ENCODE measurements at regions not wholly inside any gene's neighbourhood (a gene's known extent, or its start where the extent isn't known, plus 50 kb on each side); places are given as distances from the start of the nearest gene placed in this dataset.

DNA sequence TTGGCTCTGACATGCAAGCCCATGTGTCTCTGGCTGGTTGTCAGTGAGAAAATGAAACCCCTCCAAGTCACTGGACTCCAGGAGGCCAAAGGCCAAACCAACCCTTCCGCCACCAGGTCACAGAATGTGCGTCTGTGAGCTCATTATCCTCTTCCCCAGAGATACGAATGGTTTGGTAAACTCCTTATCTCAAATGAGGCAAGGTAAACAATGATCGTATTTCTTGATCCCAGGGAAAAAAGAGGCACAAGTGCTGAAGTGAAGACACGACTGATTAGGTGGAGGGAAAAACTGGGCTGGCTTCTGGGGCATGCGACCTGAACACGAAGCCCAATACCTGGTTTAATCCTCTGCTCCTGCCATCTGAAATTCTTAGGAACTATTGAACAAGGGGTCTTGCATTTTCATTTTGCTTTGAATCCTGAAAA, 70.6 kb upstream of the ARID5B start:
- ATAC-seq (no peak), DNase-seq (no peak)
- no peak for TF ChIP-seq CTCF (IDR thresholded peaks at IDR 0.05)
- intact Hi-C loops (cut with DNase I) = no loop called here
- Histone ChIP-seq H3K27ac (no peak overlapping the region), H3K36me3 (no peaks in the 10 kb centered on the region), H3K9me3 (no peaks in the 10 kb centered on the region), H3K4me1 (peaks cover 18% of the 10 kb centered on the region), H3K4me3 (no peak overlapping the region), H3K27me3 (no peaks in the 10 kb centered on the region)

DNA sequence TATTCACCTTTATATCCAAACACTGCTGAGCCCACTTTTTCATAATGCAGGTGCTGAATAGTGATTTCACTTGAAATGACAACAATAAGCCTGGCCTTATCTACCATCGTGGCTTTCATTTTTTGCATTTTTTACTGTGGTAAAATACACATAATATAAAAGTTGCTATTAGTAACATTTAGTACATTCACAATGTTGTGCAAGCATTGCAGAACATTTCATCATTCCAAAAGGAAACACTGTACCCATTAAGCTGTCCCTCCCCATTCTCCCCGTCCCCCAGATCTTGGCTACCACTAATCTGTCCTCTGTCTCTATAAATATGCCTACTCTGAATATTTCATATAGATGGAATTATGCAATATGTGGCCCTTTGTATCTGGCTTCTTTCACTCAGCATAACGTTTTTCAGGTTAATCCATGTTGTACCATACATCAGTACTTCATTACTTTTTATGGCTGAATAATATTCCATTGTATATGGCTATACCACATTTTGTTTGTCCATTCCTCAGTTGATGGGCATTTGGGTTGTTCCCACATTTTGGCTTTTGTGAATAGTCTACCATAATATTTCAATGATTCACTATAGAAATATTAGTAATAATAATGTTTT, 68.5 kb upstream of the ARID5B start:
- no peaks in the 10 kb centered on the region for H3K9me3 ChIP-seq
- no peak overlapping the region for H3K27ac ChIP-seq
- H3K27me3 ChIP-seq = no peaks in the 10 kb centered on the region
- intact Hi-C loops (cut with DNase I) = no loop called here
- DNase-seq (no peak), ATAC-seq (peak; percentile 32)
- peaks cover 32% of the 10 kb centered on the region for H3K4me1 ChIP-seq
- no peaks in the 10 kb centered on the region for H3K36me3 ChIP-seq
- no peak for TF ChIP-seq CTCF (IDR thresholded peaks at IDR 0.05)
- H3K4me3 ChIP-seq = no peak overlapping the region

- no peak for TF ChIP-seq CTCF (IDR thresholded peaks at IDR 0.05)
- intact Hi-C loops (cut with DNase I) = no loop called here
- Histone ChIP-seq H3K9me3 (no peaks in the 10 kb centered on the region), H3K36me3 (no peaks in the 10 kb centered on the region), H3K27me3 (no peaks in the 10 kb centered on the region), H3K4me1 (peaks cover 36% of the 10 kb centered on the region), H3K27ac (peak overlapping the region; percentile 63), H3K4me3 (no peak overlapping the region)
- DNase-seq (no peak), ATAC-seq (no peak)
Measured at GRCh38 chr10:61834519-61834918, 67.0 kb upstream of the ARID5B start.

DNA sequence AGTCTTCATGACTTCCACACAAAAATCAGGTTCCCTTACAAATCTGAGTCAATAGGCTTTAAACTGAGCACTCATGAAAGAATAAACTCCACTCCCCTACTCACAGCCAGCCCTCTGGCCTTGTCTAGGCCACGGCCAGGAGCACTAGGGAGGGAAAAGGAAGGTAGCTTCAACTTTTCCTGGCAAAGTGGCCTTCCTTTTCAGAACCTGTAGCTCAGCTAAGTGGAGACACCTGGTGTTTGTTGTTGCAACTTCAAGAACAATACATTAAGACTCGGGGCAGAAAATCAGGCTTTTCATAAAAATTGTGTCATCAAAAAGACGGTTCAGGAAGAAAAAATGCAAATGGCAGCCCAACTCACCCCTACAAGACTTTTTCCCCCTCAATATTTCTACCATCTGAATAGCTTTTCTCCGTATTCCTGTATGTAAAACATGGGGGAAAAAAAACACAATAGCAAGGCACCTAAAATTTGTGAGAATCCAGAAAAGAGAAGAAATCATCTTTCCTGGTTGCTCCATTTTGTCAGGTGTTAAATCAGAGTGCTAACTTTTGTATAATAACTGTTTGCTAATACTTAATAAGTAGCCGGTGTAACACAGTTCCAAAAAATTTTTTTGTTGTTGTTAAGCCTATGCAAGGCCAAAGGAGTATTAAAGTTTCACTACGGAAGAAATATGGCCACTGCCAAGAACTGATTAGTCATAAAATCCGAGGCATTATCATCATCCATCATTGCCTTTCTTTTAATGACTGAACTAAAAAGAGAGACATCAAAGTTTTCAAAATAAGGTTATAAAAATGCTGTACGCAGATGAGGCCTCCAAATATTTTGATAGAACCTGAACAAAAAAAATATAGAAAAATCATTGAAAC, 66.2 kb upstream of the ARID5B start:
- intact Hi-C loops (cut with DNase I) = no loop called here
- H3K4me1 ChIP-seq = peaks cover 30% of the 10 kb centered on the region
- ATAC-seq (peak; percentile 69), DNase-seq (no peak)
- H3K27ac ChIP-seq = peak overlapping the region; percentile 63
- no peak overlapping the region for H3K4me3 ChIP-seq
- H3K9me3 ChIP-seq = no peaks in the 10 kb centered on the region
- no peaks in the 10 kb centered on the region for H3K36me3 ChIP-seq
- peak; percentile 39 for TF ChIP-seq CTCF (IDR thresholded peaks at IDR 0.05)
- H3K27me3 ChIP-seq = no peaks in the 10 kb centered on the region

GRCh38 chr10:61835946-61836887, 65.3 kb upstream of the ARID5B start:
- intact Hi-C loops (cut with DNase I) = no loop called here
- no peak overlapping the region for H3K4me3 ChIP-seq
- ATAC-seq = no peak
- no peaks in the 10 kb centered on the region for H3K36me3 ChIP-seq
- no peaks in the 10 kb centered on the region for H3K9me3 ChIP-seq
- H3K27ac ChIP-seq = peak overlapping the region; percentile 63
- H3K27me3 ChIP-seq = no peaks in the 10 kb centered on the region
- DNase-seq = no peak
- H3K4me1 ChIP-seq = peaks cover 30% of the 10 kb centered on the region
- TF ChIP-seq CTCF (IDR thresholded peaks at IDR 0.05) = no peak
